ENCODE measurements at regions not wholly inside any gene's neighbourhood (a gene's known extent, or its start where the extent isn't known, plus 50 kb on each side); places are given as distances from the start of the nearest gene placed in this dataset.

- in situ Hi-C loops (cut with MboI), result no loop called here
- no peak overlapping the region for H3K27ac ChIP-seq (ENCODE audit: extremely low read depth, low read depth, low read length)
- H3K9ac ChIP-seq (ENCODE audit: insufficient read depth in 1 of 2, low read depth in 2 of 2, low read length in 2 of 2), result no peak overlapping the region
- H3K4me1 ChIP-seq (replicated peaks in 1 of 2; ENCODE audit: control insufficient read depth in 2 of 2, insufficient read depth in 2 of 2, low read length in 2 of 2), result peaks cover 0 to 7% of the 10 kb centered on the region in 2 experiments; a peak in 3 of 5 replicates
- no peak for TF ChIP-seq FOXM1 (IDR thresholded peaks at IDR 0.05; ENCODE audit: low read depth)
- no peak for TF ChIP-seq FOXM1 (CRISPR knock-in tag; IDR thresholded peaks at IDR 0.05; ENCODE audit: low read depth)
- TF ChIP-seq, protein P1, sequence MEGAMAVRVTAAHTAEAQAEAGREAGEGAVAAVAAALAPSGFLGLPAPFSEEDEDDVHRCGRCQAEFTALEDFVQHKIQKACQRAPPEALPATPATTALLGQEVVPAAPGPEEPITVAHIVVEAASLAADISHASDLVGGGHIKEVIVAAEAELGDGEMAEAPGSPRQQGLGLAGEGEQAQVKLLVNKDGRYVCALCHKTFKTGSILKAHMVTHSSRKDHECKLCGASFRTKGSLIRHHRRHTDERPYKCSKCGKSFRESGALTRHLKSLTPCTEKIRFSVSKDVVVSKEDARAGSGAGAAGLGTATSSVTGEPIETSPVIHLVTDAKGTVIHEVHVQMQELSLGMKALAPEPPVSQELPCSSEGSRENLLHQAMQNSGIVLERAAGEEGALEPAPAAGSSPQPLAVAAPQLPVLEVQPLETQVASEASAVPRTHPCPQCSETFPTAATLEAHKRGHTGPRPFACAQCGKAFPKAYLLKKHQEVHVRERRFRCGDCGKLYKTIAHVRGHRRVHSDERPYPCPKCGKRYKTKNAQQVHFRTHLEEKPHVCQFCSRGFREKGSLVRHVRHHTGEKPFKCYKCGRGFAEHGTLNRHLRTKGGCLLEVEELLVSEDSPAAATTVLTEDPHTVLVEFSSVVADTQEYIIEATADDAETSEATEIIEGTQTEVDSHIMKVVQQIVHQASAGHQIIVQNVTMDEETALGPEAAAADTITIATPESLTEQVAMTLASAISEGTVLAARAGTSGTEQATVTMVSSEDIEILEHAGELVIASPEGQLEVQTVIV (CRISPR knock-in tag; IDR thresholded peaks at IDR 0.05; ENCODE audit: borderline replicate concordance), result no peak
- ChIA-PET POLR2A (no interaction called here), CTCF (ENCODE audit: low intra/inter-chr PET ratio) (no interaction called here)
- no peaks in the 10 kb centered on the region for H3K9me1 ChIP-seq (ENCODE audit: control insufficient read depth, insufficient read depth, low read length)
- WGBS (ENCODE audit: insufficient coverage, low coverage, missing lambda C conversion rate), result 50% methylated on average over 22 of the region's 22 CpGs
- no peaks in the 10 kb centered on the region for H3K79me2 ChIP-seq (ENCODE audit: control insufficient read depth, insufficient read depth, low read length)
- H3K27me3 ChIP-seq (ENCODE audit: control insufficient read depth in 2 of 2, insufficient read depth in 2 of 2, low read length in 2 of 2), result peaks cover 6 to 27% of the 10 kb centered on the region in 2 experiments
- H3K9me3 ChIP-seq (replicated peaks; ENCODE audit: control insufficient read depth, insufficient read depth, low read depth, low read length), result peaks cover 3% of the 10 kb centered on the region; the same call in 1 of the 2 replicates
- no peaks in the 10 kb centered on the region for H3K36me3 ChIP-seq (ENCODE audit: control insufficient read depth, insufficient read depth, low read length)
- DNase-seq (ENCODE audit: extremely low read depth in 1 of 4, low spot score in 3 of 4) (no peak), ATAC-seq (no peak), FAIRE-seq (no peak)
- no peak overlapping the region for H3K4me2 ChIP-seq (ENCODE audit: insufficient read depth, low read length)
- H2AFZ ChIP-seq (ENCODE audit: low read depth, low read length), result no peak overlapping the region
- H3K4me3 ChIP-seq, result no peak overlapping the region
- no peaks in the 10 kb centered on the region for H4K20me1 ChIP-seq (replicated peaks; ENCODE audit: control insufficient read depth, insufficient read depth, low read length)
- BruUV-seq (replicated peaks), result no TSS peak
- intact Hi-C loops (cut with micrococcal nuclease), result no loop called here
These were observed 221.3 kb downstream of the QKI start for GRCh38 chr6:163635731-163636364.

All from K562 (cell line).